Neural cell (in vitro differentiated cells): ENCODE measurements at regions not wholly inside any gene's neighbourhood (a gene's known extent, or its start where the extent isn't known, plus 50 kb on each side); places are given as distances from the start of the nearest gene placed in this dataset.

Experiments used
- CTCF ChIP-seq: fragments of 450-650 bp; IDR thresholded peaks from 2 replicates; pipeline ENCODE4 v1.5.1; 2014; ENCODE audit warnings: antibody characterized with exemption, mild to moderate bottlenecking, moderate library complexity; ENCODE audit not compliant: poor library complexity, severe bottlenecking
- EZH2 ChIP-seq: fragments of 200-600, 300-800 bp; shearing (Covaris generic), sonication (generic); IDR thresholded peaks from 2 replicates; pipeline ENCODE4 v1.6.1; 2014; ENCODE audit warnings: antibody characterized with exemption, low read length, borderline replicate concordance, mild to moderate bottlenecking; ENCODE audit not compliant: insufficient read depth, poor library complexity, severe bottlenecking
- POLR2AphosphoS5 ChIP-seq: IDR thresholded peaks from 2 replicates; pipeline ENCODE4 v1.6.1; 2012
- RAD21 ChIP-seq: fragments of 450-650 bp; conservative IDR thresholded peaks from 2 replicates; pipeline ENCODE4 v1.6.1; 2014; ENCODE audit warnings: antibody characterized with exemption, mild to moderate bottlenecking, moderate library complexity

DNA sequence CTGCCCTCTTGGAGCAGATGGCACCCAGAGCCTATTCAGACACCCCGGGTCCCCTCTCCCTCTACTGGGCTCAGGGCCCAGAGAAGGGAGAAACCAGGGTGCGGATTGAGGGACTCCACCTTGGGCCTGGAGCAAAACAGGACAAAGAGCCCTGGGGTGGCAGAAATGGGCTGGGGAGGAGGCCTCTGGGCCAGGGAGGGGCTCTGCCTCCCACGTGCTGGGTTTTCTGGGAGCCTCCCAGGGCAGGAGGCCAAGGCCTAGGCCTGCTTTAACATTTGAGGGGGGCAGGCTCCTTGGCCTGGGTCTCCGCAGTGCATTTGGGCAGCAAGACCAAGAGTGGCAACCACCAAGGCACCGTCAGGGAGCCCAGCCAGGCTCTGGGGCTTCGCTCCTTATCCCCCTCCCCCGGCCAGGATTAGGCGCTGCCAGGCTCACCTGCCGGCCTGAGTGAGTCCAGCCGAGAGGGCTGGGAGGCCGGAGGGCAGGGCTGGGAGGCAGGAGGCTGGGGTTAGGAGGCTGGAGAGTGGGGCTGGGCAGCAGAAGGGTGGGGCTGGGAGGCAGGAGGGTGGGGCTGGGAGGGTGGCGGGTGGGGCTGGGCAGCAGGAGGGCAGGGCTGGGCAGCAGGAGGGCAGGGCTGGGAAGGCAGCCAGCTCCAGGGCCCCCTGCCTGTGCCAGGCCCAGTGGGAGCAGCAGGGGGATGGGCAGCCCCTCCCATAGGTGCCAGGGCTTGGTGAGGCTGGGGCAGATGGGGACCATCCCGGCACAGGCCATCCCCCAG, 101.8 kb upstream of the EIF5 start:
- no peak for TF ChIP-seq POLR2AphosphoS5
- no peak for TF ChIP-seq CTCF
- no peak for TF ChIP-seq EZH2
- no peak for TF ChIP-seq RAD21
